ENCODE measurements at regions not wholly inside any gene's neighbourhood (a gene's known extent, or its start where the extent isn't known, plus 50 kb on each side); places are given as distances from the start of the nearest gene placed in this dataset.

DNA sequence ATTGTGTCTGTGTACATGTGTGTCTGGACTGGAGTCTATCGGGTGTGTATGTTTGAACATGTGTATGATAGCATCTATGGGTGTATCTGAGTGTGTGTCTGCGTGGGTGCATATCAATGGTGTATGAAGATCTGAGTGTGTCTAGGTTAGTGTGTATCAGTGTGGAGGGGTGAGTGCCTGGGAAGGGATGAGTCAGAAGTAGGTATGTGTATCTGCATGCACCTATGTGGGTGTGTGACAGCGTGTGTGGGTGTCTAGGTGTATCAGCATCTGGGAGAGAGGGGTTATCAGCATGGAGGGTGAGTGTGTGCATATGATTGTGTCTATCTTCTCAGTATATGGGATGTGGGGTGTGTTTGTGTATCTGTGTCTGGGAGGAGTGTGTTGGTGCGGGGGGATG is 58.2 kb upstream of the LHX1 start:
- DNase-seq (ENCODE audit: low spot score): no peak
- no peak for TF ChIP-seq SMAD4 (CRISPR knock-in tag; IDR thresholded peaks at IDR 0.05)
- TF ChIP-seq, protein P1, sequence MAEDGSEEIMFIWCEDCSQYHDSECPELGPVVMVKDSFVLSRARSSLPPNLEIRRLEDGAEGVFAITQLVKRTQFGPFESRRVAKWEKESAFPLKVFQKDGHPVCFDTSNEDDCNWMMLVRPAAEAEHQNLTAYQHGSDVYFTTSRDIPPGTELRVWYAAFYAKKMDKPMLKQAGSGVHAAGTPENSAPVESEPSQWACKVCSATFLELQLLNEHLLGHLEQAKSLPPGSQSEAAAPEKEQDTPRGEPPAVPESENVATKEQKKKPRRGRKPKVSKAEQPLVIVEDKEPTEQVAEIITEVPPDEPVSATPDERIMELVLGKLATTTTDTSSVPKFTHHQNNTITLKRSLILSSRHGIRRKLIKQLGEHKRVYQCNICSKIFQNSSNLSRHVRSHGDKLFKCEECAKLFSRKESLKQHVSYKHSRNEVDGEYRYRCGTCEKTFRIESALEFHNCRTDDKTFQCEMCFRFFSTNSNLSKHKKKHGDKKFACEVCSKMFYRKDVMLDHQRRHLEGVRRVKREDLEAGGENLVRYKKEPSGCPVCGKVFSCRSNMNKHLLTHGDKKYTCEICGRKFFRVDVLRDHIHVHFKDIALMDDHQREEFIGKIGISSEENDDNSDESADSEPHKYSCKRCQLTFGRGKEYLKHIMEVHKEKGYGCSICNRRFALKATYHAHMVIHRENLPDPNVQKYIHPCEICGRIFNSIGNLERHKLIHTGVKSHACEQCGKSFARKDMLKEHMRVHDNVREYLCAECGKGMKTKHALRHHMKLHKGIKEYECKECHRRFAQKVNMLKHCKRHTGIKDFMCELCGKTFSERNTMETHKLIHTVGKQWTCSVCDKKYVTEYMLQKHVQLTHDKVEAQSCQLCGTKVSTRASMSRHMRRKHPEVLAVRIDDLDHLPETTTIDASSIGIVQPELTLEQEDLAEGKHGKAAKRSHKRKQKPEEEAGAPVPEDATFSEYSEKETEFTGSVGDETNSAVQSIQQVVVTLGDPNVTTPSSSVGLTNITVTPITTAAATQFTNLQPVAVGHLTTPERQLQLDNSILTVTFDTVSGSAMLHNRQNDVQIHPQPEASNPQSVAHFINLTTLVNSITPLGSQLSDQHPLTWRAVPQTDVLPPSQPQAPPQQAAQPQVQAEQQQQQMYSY (CRISPR knock-in tag; IDR thresholded peaks at IDR 0.05): no peak
- no peak for TF ChIP-seq PRRX2 (CRISPR knock-in tag; IDR thresholded peaks at IDR 0.05)
- no peak for TF ChIP-seq MXD4 (CRISPR knock-in tag; IDR thresholded peaks at IDR 0.05; ENCODE audit: borderline replicate concordance)
- TF ChIP-seq, protein P2, sequence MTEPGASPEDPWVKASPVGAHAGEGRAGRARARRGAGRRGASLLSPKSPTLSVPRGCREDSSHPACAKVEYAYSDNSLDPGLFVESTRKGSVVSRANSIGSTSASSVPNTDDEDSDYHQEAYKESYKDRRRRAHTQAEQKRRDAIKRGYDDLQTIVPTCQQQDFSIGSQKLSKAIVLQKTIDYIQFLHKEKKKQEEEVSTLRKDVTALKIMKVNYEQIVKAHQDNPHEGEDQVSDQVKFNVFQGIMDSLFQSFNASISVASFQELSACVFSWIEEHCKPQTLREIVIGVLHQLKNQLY (CRISPR knock-in tag; IDR thresholded peaks at IDR 0.05): no peak
- no peak for TF ChIP-seq TEAD4 (CRISPR knock-in tag; IDR thresholded peaks at IDR 0.05)
- no peak for TF ChIP-seq ELF4 (CRISPR knock-in tag; IDR thresholded peaks at IDR 0.05; ENCODE audit: low read depth)
- TF ChIP-seq CREM (CRISPR knock-in tag; IDR thresholded peaks at IDR 0.05): no peak
- TF ChIP-seq, protein P3, sequence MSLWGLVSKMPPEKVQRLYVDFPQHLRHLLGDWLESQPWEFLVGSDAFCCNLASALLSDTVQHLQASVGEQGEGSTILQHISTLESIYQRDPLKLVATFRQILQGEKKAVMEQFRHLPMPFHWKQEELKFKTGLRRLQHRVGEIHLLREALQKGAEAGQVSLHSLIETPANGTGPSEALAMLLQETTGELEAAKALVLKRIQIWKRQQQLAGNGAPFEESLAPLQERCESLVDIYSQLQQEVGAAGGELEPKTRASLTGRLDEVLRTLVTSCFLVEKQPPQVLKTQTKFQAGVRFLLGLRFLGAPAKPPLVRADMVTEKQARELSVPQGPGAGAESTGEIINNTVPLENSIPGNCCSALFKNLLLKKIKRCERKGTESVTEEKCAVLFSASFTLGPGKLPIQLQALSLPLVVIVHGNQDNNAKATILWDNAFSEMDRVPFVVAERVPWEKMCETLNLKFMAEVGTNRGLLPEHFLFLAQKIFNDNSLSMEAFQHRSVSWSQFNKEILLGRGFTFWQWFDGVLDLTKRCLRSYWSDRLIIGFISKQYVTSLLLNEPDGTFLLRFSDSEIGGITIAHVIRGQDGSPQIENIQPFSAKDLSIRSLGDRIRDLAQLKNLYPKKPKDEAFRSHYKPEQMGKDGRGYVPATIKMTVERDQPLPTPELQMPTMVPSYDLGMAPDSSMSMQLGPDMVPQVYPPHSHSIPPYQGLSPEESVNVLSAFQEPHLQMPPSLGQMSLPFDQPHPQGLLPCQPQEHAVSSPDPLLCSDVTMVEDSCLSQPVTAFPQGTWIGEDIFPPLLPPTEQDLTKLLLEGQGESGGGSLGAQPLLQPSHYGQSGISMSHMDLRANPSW (CRISPR knock-in tag; conservative IDR thresholded peaks at IDR 0.05; ENCODE audit: low read depth): no peak
- TF ChIP-seq FOXJ3 (CRISPR knock-in tag; IDR thresholded peaks at IDR 0.05; ENCODE audit: borderline replicate concordance): no peak
- no peak for ATAC-seq
- Mint-ChIP-seq H3K27me3 (ENCODE audit: low read depth) (peaks cover 9% of the 10 kb centered on the region), H3K4me1 (peaks cover 6% of the 10 kb centered on the region), H3K9me3 (peaks cover 19% of the 10 kb centered on the region), H3K4me3 (no peak overlapping the region), H3K27ac (no peak overlapping the region), H3K36me3 (0 out of 2 replicates have a peak, but pooled peaks cover 3% of the 10 kb centered on the region)
- POLR2A ChIA-PET: no interaction called here
- CTCF ChIA-PET: no interaction called here

DNA sequence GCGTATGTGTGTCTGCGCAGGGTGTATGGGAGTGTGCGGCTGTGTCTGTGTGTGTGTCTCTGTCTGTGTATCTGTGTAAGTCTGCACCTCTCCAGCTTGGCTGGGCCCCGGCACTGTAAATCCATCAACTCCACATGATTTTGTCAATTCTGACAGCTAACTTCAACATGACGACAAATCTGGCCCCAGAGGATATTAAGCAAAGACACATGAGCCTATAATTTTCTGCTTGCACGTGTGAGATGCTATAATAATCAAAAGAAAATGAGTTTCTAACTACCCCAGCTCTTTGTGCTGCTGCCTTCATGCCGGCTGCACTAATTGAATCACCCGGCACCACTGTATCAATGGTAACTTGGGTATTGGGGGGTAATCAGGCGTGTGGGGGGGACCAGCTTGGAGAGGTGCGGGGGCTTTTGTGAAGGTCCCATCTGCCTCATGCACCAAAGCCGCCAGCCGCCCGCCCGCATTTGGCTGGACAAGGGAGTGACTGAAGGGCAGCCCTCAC is 57.6 kb upstream of the LHX1 start:
- peaks cover 9% of the 10 kb centered on the region for H3K4me1 Mint-ChIP-seq
- ATAC-seq (no peak), DNase-seq (ENCODE audit: low spot score) (no peak)
- 0 out of 2 replicates have a peak, but pooled peaks cover 3% of the 10 kb centered on the region for H3K36me3 Mint-ChIP-seq
- H3K27ac Mint-ChIP-seq: no peak overlapping the region
- H3K27me3 Mint-ChIP-seq (ENCODE audit: low read depth): peaks cover 9% of the 10 kb centered on the region
- TF ChIP-seq FOXJ3 (CRISPR knock-in tag; IDR thresholded peaks at IDR 0.05; ENCODE audit: borderline replicate concordance): no peak
- TF ChIP-seq KAT7 (CRISPR knock-in tag; IDR thresholded peaks at IDR 0.05; ENCODE audit: borderline replicate concordance): no peak
- no peak for TF ChIP-seq ZNF671 (CRISPR knock-in tag; IDR thresholded peaks at IDR 0.05)
- TF ChIP-seq GRHL2 (CRISPR knock-in tag; IDR thresholded peaks at IDR 0.05; ENCODE audit: insufficient replicate concordance, severe bottlenecking): no peak
- TF ChIP-seq MYBL2 (CRISPR knock-in tag; IDR thresholded peaks at IDR 0.05): no peak
- TF ChIP-seq, protein P4, sequence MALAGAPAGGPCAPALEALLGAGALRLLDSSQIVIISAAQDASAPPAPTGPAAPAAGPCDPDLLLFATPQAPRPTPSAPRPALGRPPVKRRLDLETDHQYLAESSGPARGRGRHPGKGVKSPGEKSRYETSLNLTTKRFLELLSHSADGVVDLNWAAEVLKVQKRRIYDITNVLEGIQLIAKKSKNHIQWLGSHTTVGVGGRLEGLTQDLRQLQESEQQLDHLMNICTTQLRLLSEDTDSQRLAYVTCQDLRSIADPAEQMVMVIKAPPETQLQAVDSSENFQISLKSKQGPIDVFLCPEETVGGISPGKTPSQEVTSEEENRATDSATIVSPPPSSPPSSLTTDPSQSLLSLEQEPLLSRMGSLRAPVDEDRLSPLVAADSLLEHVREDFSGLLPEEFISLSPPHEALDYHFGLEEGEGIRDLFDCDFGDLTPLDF (CRISPR knock-in tag; IDR thresholded peaks at IDR 0.05): no peak
- no peak for TF ChIP-seq RELA (CRISPR knock-in tag; IDR thresholded peaks at IDR 0.05; ENCODE audit: borderline replicate concordance)
- TF ChIP-seq SP1 (CRISPR knock-in tag; conservative IDR thresholded peaks at IDR 0.05): no peak
- TF ChIP-seq MXD4 (CRISPR knock-in tag; IDR thresholded peaks at IDR 0.05; ENCODE audit: borderline replicate concordance): no peak
- TF ChIP-seq, protein P5, sequence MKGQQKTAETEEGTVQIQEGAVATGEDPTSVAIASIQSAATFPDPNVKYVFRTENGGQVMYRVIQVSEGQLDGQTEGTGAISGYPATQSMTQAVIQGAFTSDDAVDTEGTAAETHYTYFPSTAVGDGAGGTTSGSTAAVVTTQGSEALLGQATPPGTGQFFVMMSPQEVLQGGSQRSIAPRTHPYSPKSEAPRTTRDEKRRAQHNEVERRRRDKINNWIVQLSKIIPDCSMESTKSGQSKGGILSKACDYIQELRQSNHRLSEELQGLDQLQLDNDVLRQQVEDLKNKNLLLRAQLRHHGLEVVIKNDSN (CRISPR knock-in tag; IDR thresholded peaks at IDR 0.05): no peak
- TF ChIP-seq NR1H2 (CRISPR knock-in tag; IDR thresholded peaks at IDR 0.05): no peak
- TF ChIP-seq CREM (CRISPR knock-in tag; IDR thresholded peaks at IDR 0.05): no peak
- TF ChIP-seq ZNF423 (CRISPR knock-in tag; IDR thresholded peaks at IDR 0.05): no peak
- peaks cover 19% of the 10 kb centered on the region for H3K9me3 Mint-ChIP-seq
- POLR2A ChIA-PET: no interaction called here
- CTCF ChIA-PET: no interaction called here
- H3K4me3 Mint-ChIP-seq: no peak overlapping the region

All from WTC11 (cell line).